ENCODE measurements at regions not wholly inside any gene's neighbourhood (a gene's known extent, or its start where the extent isn't known, plus 50 kb on each side); places are given as distances from the start of the nearest gene placed in this dataset.

GRCh38 chr2:176415937-176416499 is 146.8 kb downstream of the MTX2 start:
- no peak for TF ChIP-seq ZNF600 (tag by site-specific recombination; IDR thresholded peaks at IDR 0.05)
- TF ChIP-seq, protein P1, sequence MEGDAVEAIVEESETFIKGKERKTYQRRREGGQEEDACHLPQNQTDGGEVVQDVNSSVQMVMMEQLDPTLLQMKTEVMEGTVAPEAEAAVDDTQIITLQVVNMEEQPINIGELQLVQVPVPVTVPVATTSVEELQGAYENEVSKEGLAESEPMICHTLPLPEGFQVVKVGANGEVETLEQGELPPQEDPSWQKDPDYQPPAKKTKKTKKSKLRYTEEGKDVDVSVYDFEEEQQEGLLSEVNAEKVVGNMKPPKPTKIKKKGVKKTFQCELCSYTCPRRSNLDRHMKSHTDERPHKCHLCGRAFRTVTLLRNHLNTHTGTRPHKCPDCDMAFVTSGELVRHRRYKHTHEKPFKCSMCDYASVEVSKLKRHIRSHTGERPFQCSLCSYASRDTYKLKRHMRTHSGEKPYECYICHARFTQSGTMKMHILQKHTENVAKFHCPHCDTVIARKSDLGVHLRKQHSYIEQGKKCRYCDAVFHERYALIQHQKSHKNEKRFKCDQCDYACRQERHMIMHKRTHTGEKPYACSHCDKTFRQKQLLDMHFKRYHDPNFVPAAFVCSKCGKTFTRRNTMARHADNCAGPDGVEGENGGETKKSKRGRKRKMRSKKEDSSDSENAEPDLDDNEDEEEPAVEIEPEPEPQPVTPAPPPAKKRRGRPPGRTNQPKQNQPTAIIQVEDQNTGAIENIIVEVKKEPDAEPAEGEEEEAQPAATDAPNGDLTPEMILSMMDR (tag by site-specific recombination; IDR thresholded peaks at IDR 0.05), result no peak
- TF ChIP-seq ZBTB7A (tag by site-specific recombination; IDR thresholded peaks at IDR 0.05; ENCODE audit: low read depth), result no peak
- no peak for TF ChIP-seq SP7 (tag by site-specific recombination; IDR thresholded peaks at IDR 0.05)
- no peak for TF ChIP-seq ZBTB8A (tag by site-specific recombination; IDR thresholded peaks at IDR 0.05)
